GM18870 (cell line): ENCODE measurements at regions not wholly inside any gene's neighbourhood (a gene's known extent, or its start where the extent isn't known, plus 50 kb on each side); places are given as distances from the start of the nearest gene placed in this dataset.
"Not testable (repeated sequence)": the region's sequence is repeated elsewhere in the genome, so short reads cannot be mapped to it uniquely, and the experiment has no call there.

Experiments used
- ATAC-seq: cut with Tn5 transposase; IDR thresholded peaks from one replicate; pipeline ENCODE4 v1.9.1; 2021; ENCODE audit warnings: moderate library complexity; ENCODE audit not compliant: unreplicated experiment

DNA sequence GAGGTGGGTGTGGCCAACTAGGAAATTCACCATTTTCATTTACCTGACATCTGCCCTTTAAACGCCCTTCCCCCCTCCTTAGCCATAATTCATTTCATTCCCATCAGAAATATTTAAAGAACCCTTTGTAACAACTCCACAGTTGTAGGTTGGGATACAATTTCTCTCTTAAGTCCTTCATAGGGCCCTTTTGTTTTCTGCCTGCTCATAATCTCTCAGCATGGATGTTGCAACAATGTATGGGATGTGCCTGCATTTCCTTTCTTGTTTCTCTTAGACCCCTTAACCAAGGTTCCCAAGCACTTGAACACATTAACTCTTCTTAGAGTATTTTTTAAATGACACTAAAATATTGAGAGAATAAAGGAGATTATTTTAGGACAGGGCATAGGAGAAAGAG is 51.7 kb upstream of the MYO10 start:
- no peak for ATAC-seq

GRCh38 chr5:16990817-16991520 is 54.9 kb upstream of the MYO10 start:
- ATAC-seq = not testable (repeated sequence)

GRCh38 chr5:16992006-16992405 is 55.9 kb upstream of the MYO10 start:
- no peak for ATAC-seq

- ATAC-seq = no peak
These were observed 56.4 kb upstream of the MYO10 start for GRCh38 chr5:16992444-16992843.

DNA sequence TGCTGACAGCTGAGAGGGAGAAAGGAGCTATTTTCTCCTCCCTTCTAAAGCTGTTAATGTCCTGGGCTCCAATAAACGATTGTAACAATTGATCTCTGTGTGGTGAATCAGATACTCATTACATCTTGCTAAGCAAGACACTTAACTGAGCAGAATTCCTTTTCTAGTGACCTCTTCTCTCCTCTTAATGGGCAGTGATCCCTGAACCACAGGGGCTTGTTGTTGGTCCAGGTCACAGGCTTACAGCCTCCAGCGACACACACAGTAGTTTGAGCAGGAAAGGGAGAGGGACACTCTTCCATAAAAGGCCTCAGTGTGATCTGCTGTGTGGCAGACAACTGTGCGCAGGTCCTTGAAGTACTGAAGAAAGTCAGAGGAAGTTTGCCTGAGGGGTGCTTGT is 58.5 kb upstream of the MYO10 start:
- ATAC-seq = no peak

DNA sequence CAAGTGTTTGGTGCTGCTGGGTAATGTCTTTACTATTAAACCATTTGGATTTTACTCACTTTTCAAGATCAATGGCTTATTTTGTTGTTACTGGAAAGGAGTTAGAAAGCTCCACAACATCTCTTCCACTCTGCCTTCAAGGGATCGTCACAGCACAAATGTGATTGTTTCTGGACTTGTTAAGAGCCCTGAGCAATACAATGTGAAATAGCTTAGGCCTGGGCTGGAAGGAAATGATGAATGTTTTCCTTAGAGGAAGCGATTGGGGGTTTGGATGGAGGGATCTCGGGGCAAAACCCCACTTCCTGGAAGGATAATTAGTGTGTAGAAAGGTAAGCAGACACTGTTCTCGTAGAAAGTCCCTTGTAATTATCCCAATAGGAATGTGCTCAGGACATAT is 59.3 kb upstream of the MYO10 start:
- no peak for ATAC-seq

DNA sequence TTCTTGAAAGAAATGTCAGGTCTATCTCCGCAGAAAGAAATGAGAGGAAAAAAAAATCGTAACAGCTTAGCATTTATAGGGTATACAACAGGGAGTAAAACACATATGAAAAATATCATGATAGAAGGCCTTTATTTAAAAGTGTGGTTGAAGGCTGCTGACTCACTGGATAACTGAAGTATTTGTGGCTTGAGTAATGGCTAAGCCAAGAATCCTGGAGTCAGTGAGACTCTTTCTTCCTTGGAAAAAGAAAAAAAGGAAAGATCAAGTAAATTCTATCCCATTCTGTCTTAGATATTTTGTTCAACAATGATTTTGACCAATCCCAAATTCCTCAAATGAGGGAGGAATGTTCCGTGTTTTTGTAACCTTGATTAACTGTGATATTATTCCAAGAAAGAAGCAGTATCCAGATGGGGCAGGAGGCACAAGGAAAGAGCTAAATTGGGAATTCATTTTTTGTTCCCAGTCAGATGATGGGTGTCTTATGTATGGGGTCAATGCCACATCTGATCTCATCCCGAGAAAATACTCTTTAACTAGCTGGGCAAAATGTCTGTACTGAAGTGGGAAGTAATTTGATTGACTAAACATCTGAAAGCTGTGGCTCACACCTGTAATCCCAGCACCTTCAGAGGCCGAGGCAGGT is 64.3 kb upstream of the MYO10 start:
- ATAC-seq = no peak

GRCh38 chr5:17001428-17001827 is 65.3 kb upstream of the MYO10 start:
- no peak for ATAC-seq

GRCh38 chr5:17004441-17005106 is 68.5 kb upstream of the MYO10 start:
- no peak for ATAC-seq

GRCh38 chr5:17005107-17005828 is 69.2 kb upstream of the MYO10 start:
- no peak for ATAC-seq

DNA sequence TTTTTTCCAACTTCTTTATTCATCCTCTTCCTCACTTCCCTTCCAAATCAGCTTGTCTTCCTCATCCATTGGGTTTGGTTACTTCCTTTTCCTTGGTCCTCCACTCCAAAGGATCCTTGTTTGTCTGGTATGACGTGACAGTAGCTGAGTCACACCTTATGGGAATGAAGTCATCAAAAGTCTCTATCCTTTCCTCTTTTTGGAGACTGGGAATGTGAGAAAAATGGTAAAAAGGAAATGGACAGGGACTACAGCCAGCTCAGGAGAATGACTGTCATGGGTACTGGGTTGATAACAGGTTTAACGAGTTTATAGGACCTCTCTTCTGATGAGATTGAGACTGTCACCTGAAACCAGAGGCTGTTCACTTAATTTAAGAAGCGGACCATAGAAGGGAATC is 76.2 kb upstream of the MYO10 start:
- no peak for ATAC-seq

GRCh38 chr5:17014686-17015085 is 78.6 kb upstream of the MYO10 start:
- no peak for ATAC-seq

GRCh38 chr5:17018871-17019270 is 82.8 kb upstream of the MYO10 start:
- ATAC-seq = no peak

- no peak for ATAC-seq
These were observed 83.2 kb upstream of the MYO10 start for GRCh38 chr5:17019324-17019723.

DNA sequence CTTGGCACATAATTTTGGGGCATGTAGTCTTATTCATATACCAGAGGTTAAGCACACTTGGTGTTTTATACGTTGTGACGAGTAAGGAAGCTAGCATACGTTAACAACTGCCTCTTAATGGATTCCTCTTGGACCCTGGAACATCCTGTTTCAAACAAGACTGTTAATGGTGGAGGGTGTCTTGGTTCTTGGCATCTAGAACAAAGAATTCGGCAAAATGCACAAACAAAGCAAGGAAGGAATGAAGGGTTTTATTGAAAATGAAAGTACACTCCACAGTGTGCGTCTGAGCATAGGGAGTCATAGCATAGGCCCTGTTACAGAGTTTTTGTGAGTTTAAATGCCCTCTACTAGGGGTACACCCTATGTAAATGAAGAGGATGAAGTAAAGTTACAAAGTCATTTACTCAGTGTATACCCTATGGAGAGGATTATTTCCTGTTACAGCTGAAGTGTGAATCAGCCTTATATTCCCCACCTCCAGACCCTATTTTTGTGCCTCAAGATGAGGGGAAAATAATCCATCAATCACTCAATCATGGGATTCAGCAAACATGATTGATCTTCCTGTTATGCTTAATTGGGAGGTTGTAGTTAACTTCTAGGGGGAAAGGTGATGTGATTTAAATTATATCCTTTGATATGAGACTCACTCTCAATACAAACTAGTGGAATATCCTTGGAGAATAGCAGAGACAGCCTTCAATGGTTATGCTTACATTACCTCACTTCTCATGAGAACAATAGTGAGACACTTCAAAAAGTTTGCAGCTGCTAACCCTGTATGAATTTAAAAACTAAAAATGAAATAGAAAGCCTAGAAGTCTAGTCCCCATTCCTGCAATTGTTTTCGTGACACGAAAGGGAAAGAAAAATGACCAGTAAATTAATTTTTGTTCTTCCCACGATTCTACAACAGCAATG is 84.9 kb upstream of the MYO10 start:
- ATAC-seq = no peak

DNA sequence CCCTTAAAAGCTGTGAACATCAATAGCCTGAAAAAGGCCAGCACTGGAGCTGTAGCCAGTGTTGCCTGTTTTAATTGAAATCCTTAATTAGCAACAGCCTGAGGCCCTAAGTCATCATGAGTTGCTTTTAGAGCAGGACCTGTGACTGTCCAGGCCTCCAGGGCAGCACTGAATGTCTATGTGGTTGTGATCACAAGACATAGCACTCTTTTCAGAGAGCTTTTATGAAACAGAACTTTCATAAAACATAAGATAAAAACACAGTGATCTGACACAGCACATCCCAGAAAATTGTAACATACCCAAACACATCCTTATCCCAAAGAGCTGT is 85.5 kb upstream of the MYO10 start:
- ATAC-seq = no peak

DNA sequence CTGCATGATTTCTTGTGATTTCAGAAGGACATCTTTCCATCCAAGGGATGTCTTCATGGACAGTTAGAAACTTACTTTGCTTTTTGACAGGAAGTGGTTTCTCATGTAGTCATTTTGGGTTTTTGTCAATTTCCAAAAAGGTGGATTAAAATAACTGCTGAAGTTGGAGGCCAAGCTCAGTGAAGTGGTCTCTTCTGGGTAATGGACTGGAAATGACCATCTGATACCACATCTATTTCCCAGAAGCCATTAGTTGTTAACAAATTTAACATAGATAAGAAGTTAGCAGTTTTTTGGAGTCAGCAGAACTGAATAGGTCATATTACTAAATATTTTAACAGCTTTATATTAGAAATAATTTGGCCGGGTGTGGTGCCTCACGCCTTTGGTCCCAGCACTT is 86.2 kb upstream of the MYO10 start:
- ATAC-seq = no peak

- no peak for ATAC-seq
These were observed 88.6 kb upstream of the MYO10 start for GRCh38 chr5:17024686-17025180.

DNA sequence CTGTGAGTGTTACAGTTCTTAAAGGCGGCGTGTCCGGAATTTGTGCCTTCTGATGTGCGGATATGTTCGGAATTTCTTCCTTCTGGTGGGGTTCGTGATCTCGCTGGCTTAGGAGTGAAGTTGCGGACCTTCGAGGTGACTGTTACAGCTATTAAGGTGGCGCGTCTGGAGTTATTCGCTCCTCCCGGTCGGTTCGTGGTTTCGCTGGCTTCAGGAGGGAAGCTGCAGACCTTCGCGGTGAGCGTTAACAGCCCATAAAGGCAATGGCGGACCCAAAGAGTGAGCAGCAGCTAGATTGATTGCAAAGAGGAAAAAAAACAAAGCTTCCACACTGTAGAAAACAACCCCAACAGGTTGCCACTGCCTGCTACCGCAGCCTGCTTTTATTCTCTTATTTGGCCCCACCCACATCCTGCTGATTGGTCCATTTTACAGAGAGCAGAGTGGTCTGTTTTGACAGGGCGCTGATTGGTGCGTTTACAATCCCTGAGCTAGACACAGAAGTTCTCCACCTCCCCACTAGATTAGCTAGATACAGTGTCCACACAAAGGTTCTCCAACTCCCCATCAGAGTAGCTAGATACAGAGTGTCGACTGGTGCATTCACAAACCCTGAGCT is 95.7 kb upstream of the MYO10 start:
- ATAC-seq = not testable (repeated sequence)
